Neural cell (in vitro differentiated cells): ENCODE measurements at regions not wholly inside any gene's neighbourhood (a gene's known extent, or its start where the extent isn't known, plus 50 kb on each side); places are given as distances from the start of the nearest gene placed in this dataset.

ENCODE experiments used
- H2AFZ ChIP-seq: fragments of 200-600, 300-800 bp; sonication (generic), shearing (Covaris generic); 2 replicates; pipeline ENCODE4 v1.6.0; 2014; ENCODE audit warnings: low read depth, mild to moderate bottlenecking, antibody characterized with exemption, low read length, moderate library complexity
- H3F3A ChIP-seq: fragments of 200-600 bp; shearing (Covaris generic); 2 replicates; pipeline ENCODE4 v1.6.1; 2016; ENCODE audit warnings: mild to moderate bottlenecking, moderate library complexity, mixed read lengths, antibody characterized with exemption, low read length; ENCODE audit not compliant: insufficient read depth, poor library complexity, severe bottlenecking
- H3K27ac ChIP-seq: fragments of 200-600, 300-800 bp; sonication (generic), shearing (Covaris generic); 2 replicates; pipeline ENCODE4 v1.5.1; 2014; ENCODE audit warnings: mild to moderate bottlenecking, low read length, moderate library complexity
- H3K27me3 ChIP-seq: fragments of 300-800, 200-600 bp; sonication (generic), shearing (Covaris generic); 2 replicates; pipeline ENCODE4 v1.6.0; 2014; ENCODE audit warnings: mild to moderate bottlenecking, low read depth, low read length, moderate library complexity; ENCODE audit not compliant: insufficient read depth
- H3K36me3 ChIP-seq: fragments of 300-800, 200-600 bp; sonication (generic), shearing (Covaris generic); 2 replicates; pipeline ENCODE4 v1.5.1; 2014; ENCODE audit warnings: mild to moderate bottlenecking, antibody characterized with exemption, low read length, moderate library complexity; ENCODE audit not compliant: insufficient read depth
- H3K4me2 ChIP-seq: fragments of 300-800, 200-600 bp; sonication (generic), shearing (Covaris generic); 2 replicates; pipeline ENCODE4 v1.6.0; 2014; ENCODE audit warnings: mild to moderate bottlenecking, low read length
- H3K4me3 ChIP-seq: fragments of 300-800, 200-600 bp; sonication (generic), shearing (Covaris generic); 2 replicates; pipeline ENCODE4 v1.5.1; 2014; ENCODE audit warnings: mild to moderate bottlenecking, low read length, moderate library complexity
- H3K79me2 ChIP-seq: fragments of 200-600 bp; shearing (Covaris generic); replicated peaks from 2 replicates; pipeline ENCODE4 v1.6.0; 2014; ENCODE audit warnings: mild to moderate bottlenecking, low read length, moderate library complexity; ENCODE audit not compliant: insufficient read depth
- H3K9ac ChIP-seq: fragments of 300-800, 200-600 bp; sonication (generic), shearing (Covaris generic); 2 replicates; pipeline ENCODE4 v1.6.1; 2016; ENCODE audit warnings: mild to moderate bottlenecking, low read length, mixed read lengths
- H3K9me2 ChIP-seq: fragments of 200-600 bp; shearing (Covaris generic); 2 replicates; pipeline ENCODE4 v1.6.1; 2016; ENCODE audit warnings: mild to moderate bottlenecking, low read length, mixed read lengths; ENCODE audit not compliant: insufficient read depth
- H3K9me3 ChIP-seq: fragments of 200-600, 300-800 bp; sonication (generic), shearing (Covaris generic); 2 replicates; pipeline ENCODE4 v1.6.1; 2016; ENCODE audit warnings: mild to moderate bottlenecking, mixed run types, low read length, moderate library complexity, mixed read lengths
- H4K20me1 ChIP-seq: fragments of 200-600 bp; shearing (Covaris generic); 2 replicates; pipeline ENCODE4 v1.6.1; 2016; ENCODE audit warnings: mild to moderate bottlenecking, mixed run types; ENCODE audit not compliant: insufficient read depth
- EP300 ChIP-seq: fragments of 450-650 bp; conservative IDR thresholded peaks from 2 replicates; pipeline ENCODE4 v1.6.1; 2014; ENCODE audit warnings: antibody characterized with exemption, mild to moderate bottlenecking, moderate library complexity; ENCODE audit not compliant: poor library complexity, severe bottlenecking
- EZH2 ChIP-seq: fragments of 200-600, 300-800 bp; shearing (Covaris generic), sonication (generic); IDR thresholded peaks from 2 replicates; pipeline ENCODE4 v1.6.1; 2014; ENCODE audit warnings: antibody characterized with exemption, low read length, borderline replicate concordance, mild to moderate bottlenecking; ENCODE audit not compliant: insufficient read depth, poor library complexity, severe bottlenecking
- MXI1 ChIP-seq: fragments of 450-650 bp; conservative IDR thresholded peaks from 2 replicates; pipeline ENCODE4 v1.6.1; 2014; ENCODE audit warnings: antibody characterized with exemption, mild to moderate bottlenecking; ENCODE audit not compliant: poor library complexity, severe bottlenecking
- POLR2AphosphoS5 ChIP-seq: IDR thresholded peaks from 2 replicates; pipeline ENCODE4 v1.6.1; 2012
- RAD21 ChIP-seq: fragments of 450-650 bp; conservative IDR thresholded peaks from 2 replicates; pipeline ENCODE4 v1.6.1; 2014; ENCODE audit warnings: antibody characterized with exemption, mild to moderate bottlenecking, moderate library complexity
- SMC3 ChIP-seq: fragments of 450-650 bp; conservative IDR thresholded peaks from 2 replicates; pipeline ENCODE4 v1.6.1; 2014; ENCODE audit warnings: antibody characterized with exemption, mild to moderate bottlenecking, moderate library complexity; ENCODE audit not compliant: poor library complexity
- TAF1 ChIP-seq: IDR thresholded peaks from 2 replicates; pipeline ENCODE4 v1.6.1; 2012; ENCODE audit warnings: low read depth
- TF ChIP-seq, protein P1 (sequence below): fragments of 450-650 bp; IDR thresholded peaks from 2 replicates; pipeline ENCODE4 v1.5.1; 2014; ENCODE audit warnings: antibody characterized with exemption, mild to moderate bottlenecking, moderate library complexity; ENCODE audit not compliant: poor library complexity, severe bottlenecking
- TF ChIP-seq, protein P2 (sequence below): IDR thresholded peaks from 2 replicates; pipeline ENCODE4 v1.6.1; 2012; ENCODE audit warnings: borderline replicate concordance

DNA sequence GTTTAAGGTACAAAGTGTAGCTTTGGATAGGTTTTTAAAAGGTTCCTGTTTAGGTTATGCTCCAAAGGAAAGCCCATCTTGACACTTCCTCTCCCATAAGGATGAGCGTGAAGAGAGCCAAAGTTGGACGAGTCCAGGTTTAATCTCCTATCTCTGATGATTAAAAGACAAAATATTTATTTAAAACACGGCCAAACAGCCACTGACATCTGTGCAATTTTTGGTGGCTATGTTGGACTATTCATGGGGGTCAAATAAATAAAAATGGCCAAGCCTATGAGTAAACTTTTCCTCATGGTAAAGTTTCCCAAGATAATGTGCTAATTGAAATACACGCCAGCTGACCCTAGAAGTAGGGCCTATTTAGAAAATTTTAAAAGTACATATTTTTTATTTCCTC is 69.0 kb upstream of the DOCK9 start:
- H3F3A ChIP-seq, result no peaks in the 10 kb centered on the region
- H3K27ac ChIP-seq, result no peak overlapping the region
- no peak overlapping the region for H3K4me3 ChIP-seq
- H4K20me1 ChIP-seq, result no peaks in the 10 kb centered on the region
- no peaks in the 10 kb centered on the region for H3K9me3 ChIP-seq
- H2AFZ ChIP-seq, result no peak overlapping the region
- H3K9me2 ChIP-seq, result no peaks in the 10 kb centered on the region
- H3K27me3 ChIP-seq, result no peaks in the 10 kb centered on the region
- H3K9ac ChIP-seq, result no peak overlapping the region
- no peak for TF ChIP-seq RAD21
- no peak for TF ChIP-seq EP300
- TF ChIP-seq, protein P1, sequence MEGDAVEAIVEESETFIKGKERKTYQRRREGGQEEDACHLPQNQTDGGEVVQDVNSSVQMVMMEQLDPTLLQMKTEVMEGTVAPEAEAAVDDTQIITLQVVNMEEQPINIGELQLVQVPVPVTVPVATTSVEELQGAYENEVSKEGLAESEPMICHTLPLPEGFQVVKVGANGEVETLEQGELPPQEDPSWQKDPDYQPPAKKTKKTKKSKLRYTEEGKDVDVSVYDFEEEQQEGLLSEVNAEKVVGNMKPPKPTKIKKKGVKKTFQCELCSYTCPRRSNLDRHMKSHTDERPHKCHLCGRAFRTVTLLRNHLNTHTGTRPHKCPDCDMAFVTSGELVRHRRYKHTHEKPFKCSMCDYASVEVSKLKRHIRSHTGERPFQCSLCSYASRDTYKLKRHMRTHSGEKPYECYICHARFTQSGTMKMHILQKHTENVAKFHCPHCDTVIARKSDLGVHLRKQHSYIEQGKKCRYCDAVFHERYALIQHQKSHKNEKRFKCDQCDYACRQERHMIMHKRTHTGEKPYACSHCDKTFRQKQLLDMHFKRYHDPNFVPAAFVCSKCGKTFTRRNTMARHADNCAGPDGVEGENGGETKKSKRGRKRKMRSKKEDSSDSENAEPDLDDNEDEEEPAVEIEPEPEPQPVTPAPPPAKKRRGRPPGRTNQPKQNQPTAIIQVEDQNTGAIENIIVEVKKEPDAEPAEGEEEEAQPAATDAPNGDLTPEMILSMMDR, result no peak
- TF ChIP-seq EZH2, result no peak
- no peak for TF ChIP-seq TAF1
- TF ChIP-seq SMC3, result no peak
- H3K79me2 ChIP-seq, result no peaks in the 10 kb centered on the region
- H3K36me3 ChIP-seq, result no peaks in the 10 kb centered on the region
- no peak overlapping the region for H3K4me2 ChIP-seq

DNA sequence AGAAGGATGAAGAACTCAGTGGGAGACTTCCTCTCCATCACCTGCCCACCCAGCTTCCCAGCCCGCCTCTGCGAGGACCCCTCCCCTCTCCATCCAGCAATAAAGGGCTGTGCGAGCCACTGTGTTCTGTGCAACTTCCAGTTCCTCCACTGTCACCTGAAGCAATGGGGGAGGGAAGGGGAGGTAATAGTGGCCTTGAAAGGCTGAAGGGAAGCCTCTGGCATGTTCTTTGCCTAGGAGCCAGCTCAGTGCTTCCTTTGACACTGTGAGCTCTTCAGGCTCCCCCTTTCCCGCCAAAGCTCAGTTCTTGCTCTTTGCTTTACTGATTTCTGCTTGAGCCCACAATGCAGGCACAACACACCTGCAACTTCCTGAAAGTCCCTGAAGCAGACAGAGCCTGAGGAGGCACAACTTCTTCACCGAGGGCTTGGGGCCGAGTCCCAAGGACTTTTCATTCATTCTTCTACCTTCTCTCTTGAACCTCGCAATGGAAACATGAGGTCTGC is 73.2 kb upstream of the DOCK9 start:
- Histone ChIP-seq H3K27ac (no peak overlapping the region), H2AFZ (no peak overlapping the region), H4K20me1 (no peaks in the 10 kb centered on the region)

More for the DNA sequence above, 73.2 kb upstream of the DOCK9 start:
- Histone ChIP-seq H3K9me2 (no peaks in the 10 kb centered on the region), H3K36me3 (no peaks in the 10 kb centered on the region), H3K4me3 (no peak overlapping the region), H3K9ac (no peak overlapping the region), H3F3A (no peaks in the 10 kb centered on the region), H3K79me2 (no peaks in the 10 kb centered on the region), H3K4me2 (no peak overlapping the region), H3K27me3 (no peaks in the 10 kb centered on the region), H3K9me3 (no peaks in the 10 kb centered on the region)
- TF ChIP-seq MXI1 (no peak), POLR2AphosphoS5 (no peak), TAF1 (no peak), EZH2 (no peak), RAD21 (no peak), SMC3 (no peak), EP300 (no peak)
- TF ChIP-seq, protein P1, result no peak
- TF ChIP-seq, protein P2, sequence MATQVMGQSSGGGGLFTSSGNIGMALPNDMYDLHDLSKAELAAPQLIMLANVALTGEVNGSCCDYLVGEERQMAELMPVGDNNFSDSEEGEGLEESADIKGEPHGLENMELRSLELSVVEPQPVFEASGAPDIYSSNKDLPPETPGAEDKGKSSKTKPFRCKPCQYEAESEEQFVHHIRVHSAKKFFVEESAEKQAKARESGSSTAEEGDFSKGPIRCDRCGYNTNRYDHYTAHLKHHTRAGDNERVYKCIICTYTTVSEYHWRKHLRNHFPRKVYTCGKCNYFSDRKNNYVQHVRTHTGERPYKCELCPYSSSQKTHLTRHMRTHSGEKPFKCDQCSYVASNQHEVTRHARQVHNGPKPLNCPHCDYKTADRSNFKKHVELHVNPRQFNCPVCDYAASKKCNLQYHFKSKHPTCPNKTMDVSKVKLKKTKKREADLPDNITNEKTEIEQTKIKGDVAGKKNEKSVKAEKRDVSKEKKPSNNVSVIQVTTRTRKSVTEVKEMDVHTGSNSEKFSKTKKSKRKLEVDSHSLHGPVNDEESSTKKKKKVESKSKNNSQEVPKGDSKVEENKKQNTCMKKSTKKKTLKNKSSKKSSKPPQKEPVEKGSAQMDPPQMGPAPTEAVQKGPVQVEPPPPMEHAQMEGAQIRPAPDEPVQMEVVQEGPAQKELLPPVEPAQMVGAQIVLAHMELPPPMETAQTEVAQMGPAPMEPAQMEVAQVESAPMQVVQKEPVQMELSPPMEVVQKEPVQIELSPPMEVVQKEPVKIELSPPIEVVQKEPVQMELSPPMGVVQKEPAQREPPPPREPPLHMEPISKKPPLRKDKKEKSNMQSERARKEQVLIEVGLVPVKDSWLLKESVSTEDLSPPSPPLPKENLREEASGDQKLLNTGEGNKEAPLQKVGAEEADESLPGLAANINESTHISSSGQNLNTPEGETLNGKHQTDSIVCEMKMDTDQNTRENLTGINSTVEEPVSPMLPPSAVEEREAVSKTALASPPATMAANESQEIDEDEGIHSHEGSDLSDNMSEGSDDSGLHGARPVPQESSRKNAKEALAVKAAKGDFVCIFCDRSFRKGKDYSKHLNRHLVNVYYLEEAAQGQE, result no peak
